ENCODE measurements at regions not wholly inside any gene's neighbourhood (a gene's known extent, or its start where the extent isn't known, plus 50 kb on each side); places are given as distances from the start of the nearest gene placed in this dataset.
"Not testable (repeated sequence)": the region's sequence is repeated elsewhere in the genome, so short reads cannot be mapped to it uniquely, and the experiment has no call there.

- no peak for DNase-seq
Measured at GRCh38 chr12:59131462-59131861, 211.2 kb upstream of the LRIG3 start.

GRCh38 chr12:59122784-59123183, 202.5 kb upstream of the LRIG3 start:
- DNase-seq = no peak

- no peak for DNase-seq
Measured at GRCh38 chr12:59121451-59121850, 201.1 kb upstream of the LRIG3 start.

GRCh38 chr12:59119676-59120075, 199.4 kb upstream of the LRIG3 start:
- DNase-seq = no peak

- DNase-seq = no peak
Measured at GRCh38 chr12:59118356-59118755, 198.1 kb upstream of the LRIG3 start.

- DNase-seq = no peak
Measured at GRCh38 chr12:59115995-59116394, 195.7 kb upstream of the LRIG3 start.

- no peak for DNase-seq
Measured at GRCh38 chr12:59115526-59115925, 195.2 kb upstream of the LRIG3 start.

GRCh38 chr12:59113831-59114615, 193.7 kb upstream of the LRIG3 start:
- peak; percentile 24 for DNase-seq

GRCh38 chr12:59111851-59112250, 191.5 kb upstream of the LRIG3 start:
- DNase-seq = no peak

- DNase-seq = not testable (repeated sequence)
Measured at GRCh38 chr12:59108516-59108915, 188.2 kb upstream of the LRIG3 start.

- DNase-seq = no peak
Measured at GRCh38 chr12:59100585-59100984, 180.3 kb upstream of the LRIG3 start.

GRCh38 chr12:59097876-59098275, 177.6 kb upstream of the LRIG3 start:
- no peak for DNase-seq

- no peak for DNase-seq
Measured at GRCh38 chr12:59096246-59096645, 175.9 kb upstream of the LRIG3 start.

- DNase-seq = no peak
Measured at GRCh38 chr12:59093073-59093772, 172.9 kb upstream of the LRIG3 start.

- DNase-seq = no peak
Measured at GRCh38 chr12:59088673-59089072, 168.4 kb upstream of the LRIG3 start.

GRCh38 chr12:59087691-59088090, 167.4 kb upstream of the LRIG3 start:
- DNase-seq = no peak

- DNase-seq = no peak
Measured at GRCh38 chr12:59087077-59087673, 166.9 kb upstream of the LRIG3 start.

- no peak for DNase-seq
Measured at GRCh38 chr12:59086126-59086525, 165.8 kb upstream of the LRIG3 start.

GRCh38 chr12:59085690-59086089, 165.4 kb upstream of the LRIG3 start:
- DNase-seq = no peak

GRCh38 chr12:59084511-59085375, 164.4 kb upstream of the LRIG3 start:
- no peak for DNase-seq

- no peak for DNase-seq
Measured at GRCh38 chr12:59082952-59083351, 162.6 kb upstream of the LRIG3 start.

GRCh38 chr12:59080101-59080500, 159.8 kb upstream of the LRIG3 start:
- no peak for DNase-seq

GRCh38 chr12:59079472-59079871, 159.2 kb upstream of the LRIG3 start:
- no peak for DNase-seq

All from CD4-positive, alpha-beta T cell treated with Interleukin-10 for 1 hour (primary cell).